HepG2 (cell line): ENCODE measurements at regions not wholly inside any gene's neighbourhood (a gene's known extent, or its start where the extent isn't known, plus 50 kb on each side); places are given as distances from the start of the nearest gene placed in this dataset.
A peak's percentile ranks its signal among the peaks of the same experiment; 100 is the strongest.

Source experiments
- CTCF ChIP-seq: sonication (generic); formaldehyde crosslinking; IDR thresholded peaks from 2 replicates; pipeline ENCODE4 v1.5.0; 2020; ENCODE audit warnings: mild to moderate bottlenecking, missing genetic modification reagents, moderate library complexity
- FOXA1 ChIP-seq, 2 experiments: fragments of 450-650 bp in 1 of 2; sonication (generic) in 1 of 2; formaldehyde crosslinking in 1 of 2; IDR thresholded peaks; 2 replicates each; pipeline versions ENCODE4 v1.4.0 to v1.6.1; 2016 to 2020; ENCODE audit warnings: missing genetic modification reagents in 1 of 2
- IKZF5 ChIP-seq: IDR thresholded peaks from 2 replicates; pipeline ENCODE4 v1.6.1; 2018; ENCODE audit warnings: missing genetic modification reagents, mild to moderate bottlenecking, missing compliant biosample characterization
- POLR2A ChIP-seq, 2 experiments: IDR thresholded peaks; 2 replicates each; pipeline ENCODE4 v1.6.1; 2011; ENCODE audit warnings: low read depth in 2 of 2, low read length in 2 of 2, mild to moderate bottlenecking in 1 of 2, moderate library complexity in 1 of 2; ENCODE audit not compliant: insufficient read depth in 1 of 2
- REST ChIP-seq, 2 experiments: IDR thresholded peaks; 2 replicates each; pipeline ENCODE4 v1.6.1; 2011 to 2012; ENCODE audit warnings: low read length in 2 of 2, borderline replicate concordance in 1 of 2, low read depth in 1 of 2, mild to moderate bottlenecking in 1 of 2, moderate library complexity in 1 of 2
- ZNF768 ChIP-seq: sonication (generic); formaldehyde crosslinking; IDR thresholded peaks from 2 replicates; pipeline ENCODE4 v1.4.0; 2020; ENCODE audit warnings: missing genetic modification reagents

GRCh38 chrX:78199851-78200250 lies 60.4 kb upstream of the TAF9B start:
- TF ChIP-seq FOXA1 (IDR thresholded peaks at IDR 0.05): no peak
- TF ChIP-seq FOXA1 (CRISPR knock-in tag; IDR thresholded peaks at IDR 0.05): no peak
- TF ChIP-seq CTCF: 0 out of 2 replicates have a peak, but pooled peaks have one; percentile 22
- no peak for TF ChIP-seq REST (IDR thresholded peaks at IDR 0.05; ENCODE audit: borderline replicate concordance in 1 of 2, low read depth in 1 of 2, low read length in 2 of 2)
- no peak for TF ChIP-seq IKZF5 (CRISPR knock-in tag)
- no peak for TF ChIP-seq ZNF768 (CRISPR knock-in tag)
- TF ChIP-seq POLR2A (IDR thresholded peaks at IDR 0.05; ENCODE audit: insufficient read depth in 1 of 2, low read depth in 2 of 2, low read length in 2 of 2): no peak
